ENCODE measurements at regions not wholly inside any gene's neighbourhood (a gene's known extent, or its start where the extent isn't known, plus 50 kb on each side); places are given as distances from the start of the nearest gene placed in this dataset.

DNA sequence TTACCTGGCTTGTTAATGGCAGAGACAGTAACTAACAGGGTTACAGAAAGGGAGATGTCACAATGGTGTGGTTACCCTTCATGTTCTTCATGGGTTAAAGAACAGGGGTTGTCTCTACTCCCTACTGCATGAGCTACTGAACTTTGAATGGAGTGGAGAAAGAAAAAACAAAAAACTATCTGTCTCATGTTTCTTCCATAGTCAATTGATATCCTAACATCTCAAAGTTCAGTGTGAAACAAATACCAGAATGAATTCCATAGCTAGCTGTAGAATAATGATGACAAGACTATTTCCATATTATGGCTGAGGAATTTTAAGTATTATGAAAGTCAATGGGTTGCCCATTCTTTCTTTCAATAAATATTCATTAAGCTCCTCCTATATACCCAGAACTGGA is 161.3 kb upstream of the LPP start:
- Histone ChIP-seq H3K4me2 (ENCODE audit: low read length) (no peak overlapping the region), H3K9ac (ENCODE audit: low read length) (no peak overlapping the region), H3K27ac (ENCODE audit: low read depth, low read length) (no peak overlapping the region), H2AFZ (ENCODE audit: low read depth, low read length, poor library complexity, severe bottlenecking) (no peak overlapping the region), H3K9me3 (ENCODE audit: control insufficient read depth in 1 of 2, insufficient read depth in 1 of 2, low read depth in 1 of 2, low read length in 2 of 2) (no peaks in the 10 kb centered on the region), H3K4me3 (replicated peaks in 1 of 2; ENCODE audit: low read depth in 1 of 2, low read length in 2 of 2) (no peak overlapping the region), H4K20me1 (ENCODE audit: insufficient read depth) (no peaks in the 10 kb centered on the region), H3K4me1 (ENCODE audit: control insufficient read depth in 1 of 2, insufficient read depth in 2 of 2, low read length in 2 of 2) (0 out of 4 replicates have a peak, but pooled peaks cover 0 to under 1% of the 10 kb centered on the region in 2 experiments), H3K27me3 (ENCODE audit: insufficient read depth, low read length) (no peaks in the 10 kb centered on the region), H3K79me2 (ENCODE audit: insufficient read depth, low read length) (no peaks in the 10 kb centered on the region), H3K36me3 (ENCODE audit: control insufficient read depth in 1 of 2, insufficient read depth in 2 of 2, low read length in 2 of 2) (no peaks in the 10 kb centered on the region), H3K9me2 (ENCODE audit: insufficient read depth) (no peaks in the 10 kb centered on the region)
- no TSS peak for BruUV-seq (replicated peaks)
- DNase-seq (ENCODE audit: low read depth, low spot score): no peak
- intact Hi-C loops (cut with micrococcal nuclease): no loop called here
- ChIA-PET POLR2A (no interaction called here), RAD21 (ENCODE audit: low non-redundant PET in 1 of 2, low total read pairs in 2 of 2, uncharacterized antibody in 2 of 2, unreplicated experiment in 2 of 2) (no interaction called here), CTCF (no interaction called here)
- TF ChIP-seq CEBPB (IDR thresholded peaks at IDR 0.05; ENCODE audit: low read depth) (no peak), EZH2 (IDR thresholded peaks at IDR 0.05) (no peak), TCF7L2 (IDR thresholded peaks at IDR 0.05; ENCODE audit: borderline replicate concordance, extremely low read depth, insufficient read depth, insufficient read length) (no peak)
- TF ChIP-seq, protein P1, sequence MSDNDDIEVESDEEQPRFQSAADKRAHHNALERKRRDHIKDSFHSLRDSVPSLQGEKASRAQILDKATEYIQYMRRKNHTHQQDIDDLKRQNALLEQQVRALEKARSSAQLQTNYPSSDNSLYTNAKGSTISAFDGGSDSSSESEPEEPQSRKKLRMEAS (IDR thresholded peaks at IDR 0.05): no peak
- TF ChIP-seq, protein P2, sequence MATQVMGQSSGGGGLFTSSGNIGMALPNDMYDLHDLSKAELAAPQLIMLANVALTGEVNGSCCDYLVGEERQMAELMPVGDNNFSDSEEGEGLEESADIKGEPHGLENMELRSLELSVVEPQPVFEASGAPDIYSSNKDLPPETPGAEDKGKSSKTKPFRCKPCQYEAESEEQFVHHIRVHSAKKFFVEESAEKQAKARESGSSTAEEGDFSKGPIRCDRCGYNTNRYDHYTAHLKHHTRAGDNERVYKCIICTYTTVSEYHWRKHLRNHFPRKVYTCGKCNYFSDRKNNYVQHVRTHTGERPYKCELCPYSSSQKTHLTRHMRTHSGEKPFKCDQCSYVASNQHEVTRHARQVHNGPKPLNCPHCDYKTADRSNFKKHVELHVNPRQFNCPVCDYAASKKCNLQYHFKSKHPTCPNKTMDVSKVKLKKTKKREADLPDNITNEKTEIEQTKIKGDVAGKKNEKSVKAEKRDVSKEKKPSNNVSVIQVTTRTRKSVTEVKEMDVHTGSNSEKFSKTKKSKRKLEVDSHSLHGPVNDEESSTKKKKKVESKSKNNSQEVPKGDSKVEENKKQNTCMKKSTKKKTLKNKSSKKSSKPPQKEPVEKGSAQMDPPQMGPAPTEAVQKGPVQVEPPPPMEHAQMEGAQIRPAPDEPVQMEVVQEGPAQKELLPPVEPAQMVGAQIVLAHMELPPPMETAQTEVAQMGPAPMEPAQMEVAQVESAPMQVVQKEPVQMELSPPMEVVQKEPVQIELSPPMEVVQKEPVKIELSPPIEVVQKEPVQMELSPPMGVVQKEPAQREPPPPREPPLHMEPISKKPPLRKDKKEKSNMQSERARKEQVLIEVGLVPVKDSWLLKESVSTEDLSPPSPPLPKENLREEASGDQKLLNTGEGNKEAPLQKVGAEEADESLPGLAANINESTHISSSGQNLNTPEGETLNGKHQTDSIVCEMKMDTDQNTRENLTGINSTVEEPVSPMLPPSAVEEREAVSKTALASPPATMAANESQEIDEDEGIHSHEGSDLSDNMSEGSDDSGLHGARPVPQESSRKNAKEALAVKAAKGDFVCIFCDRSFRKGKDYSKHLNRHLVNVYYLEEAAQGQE (IDR thresholded peaks at IDR 0.05; ENCODE audit: low read depth): no peak
- no peak for ATAC-seq

Data from HCT116 (cell line).